Astrocyte (in vitro differentiated cells and primary cell): ENCODE measurements at regions not wholly inside any gene's neighbourhood (a gene's known extent, or its start where the extent isn't known, plus 50 kb on each side); places are given as distances from the start of the nearest gene placed in this dataset.
A peak's percentile ranks its signal among the peaks of the same experiment; 100 is the strongest.

Source experiments
- DNase-seq: peaks from one replicate; pipeline ENCODE4 v3.0.0-alpha.2; 2010; ENCODE audit warnings: low read depth
- FAIRE-seq: peaks from 2 replicates; lab custom pipeline; 2011; peaks lifted over from hg19 to GRCh38; lab: Jason Lieb, UNC
- H2AFZ ChIP-seq: 2 replicates; pipeline ENCODE4 v1.6.0; 2012; ENCODE audit warnings: low read depth, low read length, inconsistent platforms
- H3K27ac ChIP-seq: 2 replicates; pipeline ENCODE4 v1.5.1; 2011; ENCODE audit warnings: low read depth, low read length, inconsistent platforms
- H3K27me3 ChIP-seq: 2 replicates; pipeline ENCODE4 v1.6.0; 2011; ENCODE audit warnings: low read length, inconsistent platforms; ENCODE audit not compliant: insufficient read depth
- H3K36me3 ChIP-seq: 2 replicates; pipeline ENCODE4 v1.5.1; 2011; ENCODE audit warnings: low read length, inconsistent platforms; ENCODE audit not compliant: insufficient read depth
- H3K4me1 ChIP-seq: 2 replicates; pipeline ENCODE4 v1.5.1; 2011; ENCODE audit warnings: low read length, inconsistent platforms; ENCODE audit not compliant: insufficient read depth
- H3K4me2 ChIP-seq: 2 replicates; pipeline ENCODE4 v1.6.0; 2012; ENCODE audit warnings: low read length, inconsistent platforms
- H3K4me3 ChIP-seq: 2 replicates; pipeline ENCODE4 v1.5.1; 2011; ENCODE audit warnings: low read depth, mild to moderate bottlenecking, low read length, inconsistent platforms; ENCODE audit not compliant: insufficient read depth
- H3K79me2 ChIP-seq: 2 replicates; pipeline ENCODE4 v1.6.0; 2012; ENCODE audit warnings: mild to moderate bottlenecking, low read length, inconsistent platforms; ENCODE audit not compliant: insufficient read depth
- H3K9ac ChIP-seq: 2 replicates; pipeline ENCODE4 v1.6.0; 2012; ENCODE audit warnings: mild to moderate bottlenecking, low read length, inconsistent platforms
- H3K9me3 ChIP-seq: 2 replicates; pipeline ENCODE4 v1.5.1; 2012; ENCODE audit warnings: low read depth, mild to moderate bottlenecking, low read length, inconsistent platforms; ENCODE audit not compliant: insufficient read depth
- H4K20me1 ChIP-seq: 2 replicates; pipeline ENCODE4 v1.6.0; 2012; ENCODE audit warnings: low read length, inconsistent platforms; ENCODE audit not compliant: insufficient read depth
- H3K27ac Mint-ChIP-seq: one replicate; pipeline ENCODE4 v1.8.0; 2021; ENCODE audit warnings: mild to moderate bottlenecking, mixed read lengths; ENCODE audit not compliant: unreplicated experiment
- H3K27me3 Mint-ChIP-seq: one replicate; pipeline ENCODE4 v1.8.0; 2021; ENCODE audit warnings: low read depth, mixed read lengths; ENCODE audit not compliant: unreplicated experiment
- H3K36me3 Mint-ChIP-seq: one replicate; pipeline ENCODE4 v1.8.0; 2021; ENCODE audit warnings: low read depth, mixed read lengths; ENCODE audit not compliant: unreplicated experiment
- H3K4me1 Mint-ChIP-seq: one replicate; pipeline ENCODE4 v1.8.0; 2021; ENCODE audit warnings: low read depth, mixed read lengths; ENCODE audit not compliant: unreplicated experiment
- H3K4me3 Mint-ChIP-seq: one replicate; pipeline ENCODE4 v1.8.0; 2021; ENCODE audit warnings: mild to moderate bottlenecking, moderate library complexity, mixed read lengths; ENCODE audit not compliant: unreplicated experiment
- H3K9me3 Mint-ChIP-seq: one replicate; pipeline ENCODE4 v1.8.0; 2021; ENCODE audit warnings: mild to moderate bottlenecking, mixed read lengths; ENCODE audit not compliant: unreplicated experiment
- CTCF ChIP-seq: IDR thresholded peaks from 2 replicates; pipeline ENCODE4 v1.5.1; 2011; ENCODE audit warnings: low read depth, mild to moderate bottlenecking, inconsistent platforms, low read length, moderate library complexity; ENCODE audit not compliant: insufficient read depth
- EZH2 ChIP-seq: IDR thresholded peaks from 2 replicates; pipeline ENCODE4 v1.6.1; 2012; ENCODE audit warnings: mild to moderate bottlenecking, low read length, inconsistent platforms; ENCODE audit not compliant: insufficient read depth

GRCh38 chr10:21172542-21172929 lies 275.4 kb upstream of the NEBL start:
- H3K27ac Mint-ChIP-seq = no peak overlapping the region
- Histone ChIP-seq H3K27me3 (peaks cover 3% of the 10 kb centered on the region), H3K79me2 (no peaks in the 10 kb centered on the region), H3K4me1 (peaks cover 4% of the 10 kb centered on the region), H3K27ac (no peak overlapping the region), H3K9me3 (no peaks in the 10 kb centered on the region), H3K4me3 (peak overlapping the region; percentile 59), H4K20me1 (no peaks in the 10 kb centered on the region), H2AFZ (peak overlapping the region; percentile 45), H3K4me2 (peak overlapping the region; percentile 91), H3K9ac (no peak overlapping the region), H3K36me3 (no peaks in the 10 kb centered on the region)
- no peaks in the 10 kb centered on the region for H3K9me3 Mint-ChIP-seq
- H3K4me1 Mint-ChIP-seq = peaks cover 10% of the 10 kb centered on the region
- no peak for TF ChIP-seq CTCF
- no peak for TF ChIP-seq EZH2
- H3K27me3 Mint-ChIP-seq = peaks cover 1% of the 10 kb centered on the region
- FAIRE-seq = no peak
- peak overlapping the region; percentile 66 for H3K4me3 Mint-ChIP-seq
- no peaks in the 10 kb centered on the region for H3K36me3 Mint-ChIP-seq
- no peak for DNase-seq

GRCh38 chr10:21171936-21172541 lies 274.9 kb upstream of the NEBL start:
- Histone ChIP-seq H3K9me3 (no peaks in the 10 kb centered on the region), H2AFZ (no peak overlapping the region), H3K9ac (no peak overlapping the region), H3K27ac (no peak overlapping the region), H3K36me3 (no peaks in the 10 kb centered on the region), H3K4me3 (no peak overlapping the region), H3K4me1 (peaks cover 4% of the 10 kb centered on the region), H3K4me2 (no peak overlapping the region), H4K20me1 (no peaks in the 10 kb centered on the region), H3K27me3 (peaks cover 3% of the 10 kb centered on the region), H3K79me2 (no peaks in the 10 kb centered on the region)
- DNase-seq = no peak
- peaks cover 1% of the 10 kb centered on the region for H3K27me3 Mint-ChIP-seq
- no peaks in the 10 kb centered on the region for H3K9me3 Mint-ChIP-seq
- no peak overlapping the region for H3K27ac Mint-ChIP-seq
- peaks cover 10% of the 10 kb centered on the region for H3K4me1 Mint-ChIP-seq
- H3K36me3 Mint-ChIP-seq = no peaks in the 10 kb centered on the region
- TF ChIP-seq EZH2 = no peak
- TF ChIP-seq CTCF = no peak
- H3K4me3 Mint-ChIP-seq = peak overlapping the region; percentile 66
- FAIRE-seq = no peak

GRCh38 chr10:21171197-21171935 lies 274.3 kb upstream of the NEBL start:
- Mint-ChIP-seq H3K9me3 (no peaks in the 10 kb centered on the region), H3K36me3 (no peaks in the 10 kb centered on the region), H3K27me3 (peaks cover 1% of the 10 kb centered on the region), H3K4me1 (peaks cover 10% of the 10 kb centered on the region), H3K4me3 (no peak overlapping the region), H3K27ac (no peak overlapping the region)
- no peak overlapping the region for H3K4me3 ChIP-seq
- no peak for DNase-seq
- no peak overlapping the region for H3K27ac ChIP-seq
- FAIRE-seq = no peak
- no peaks in the 10 kb centered on the region for H4K20me1 ChIP-seq
- H3K79me2 ChIP-seq = no peaks in the 10 kb centered on the region
- H3K36me3 ChIP-seq = no peaks in the 10 kb centered on the region
- H3K4me1 ChIP-seq = peaks cover 4% of the 10 kb centered on the region
- TF ChIP-seq EZH2 (no peak), CTCF (peak; percentile 37)
- H3K4me2 ChIP-seq = no peak overlapping the region
- no peak overlapping the region for H2AFZ ChIP-seq
- no peak overlapping the region for H3K9ac ChIP-seq
- no peaks in the 10 kb centered on the region for H3K9me3 ChIP-seq
- H3K27me3 ChIP-seq = peaks cover 3% of the 10 kb centered on the region
